ENCODE measurements at regions not wholly inside any gene's neighbourhood (a gene's known extent, or its start where the extent isn't known, plus 50 kb on each side); places are given as distances from the start of the nearest gene placed in this dataset.

DNA sequence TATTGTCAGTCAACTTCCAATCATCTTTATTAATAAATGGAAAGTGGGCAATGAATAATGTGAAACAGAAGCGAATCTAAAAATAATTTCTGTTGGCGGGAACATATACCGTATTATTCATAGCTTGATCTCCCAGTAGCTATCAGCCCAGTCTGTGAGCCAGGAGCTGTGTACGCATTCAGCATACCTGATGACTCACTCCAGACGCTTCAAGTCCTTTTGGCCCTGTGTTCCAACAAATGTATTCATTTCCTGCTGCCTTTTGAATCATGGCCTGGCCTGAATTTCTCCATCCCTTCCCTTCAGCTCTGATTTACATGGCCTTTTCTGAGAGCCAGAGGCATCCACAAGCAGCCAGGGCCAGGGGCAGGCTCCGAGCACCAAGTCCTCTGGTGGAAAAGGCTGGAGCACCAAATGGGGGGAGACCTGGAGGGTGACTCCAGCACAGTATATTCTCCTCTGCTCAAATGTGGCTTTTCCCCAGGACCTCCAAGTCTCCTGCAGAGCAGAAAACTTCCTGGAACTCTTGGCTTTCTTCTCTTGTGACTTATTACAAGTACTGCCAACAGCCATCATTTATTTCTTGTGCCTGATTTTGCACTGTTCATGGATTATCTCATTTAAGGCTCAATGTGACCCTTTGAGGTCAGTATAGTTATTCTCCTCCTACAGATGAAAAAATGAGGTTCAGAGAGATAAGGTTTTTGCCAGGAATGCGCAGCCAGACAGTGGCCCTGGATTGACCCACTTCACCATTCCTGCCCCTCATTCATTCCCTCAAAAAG lies 108.7 kb downstream of the EN1 start:
- DNase-seq (ENCODE audit: low read depth in 2 of 2), result no peak

DNA sequence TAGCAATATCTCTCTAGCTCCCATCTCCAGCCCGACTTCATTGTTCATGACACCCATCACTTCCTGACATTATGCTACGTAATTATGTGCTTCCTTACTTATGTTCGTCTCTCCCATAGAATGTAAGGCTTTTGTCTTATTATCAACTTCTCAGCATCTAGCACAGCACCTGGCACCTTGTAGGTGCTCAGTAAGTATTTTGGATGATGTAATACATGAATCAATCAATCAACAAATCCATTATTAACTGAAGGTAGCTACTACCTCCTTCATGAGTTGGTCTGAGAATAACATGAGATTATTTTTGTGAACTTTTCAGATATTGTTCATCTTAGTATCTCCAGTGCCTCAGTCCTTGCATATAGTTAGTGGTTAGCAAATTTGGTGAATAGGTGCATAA lies 109.3 kb downstream of the EN1 start:
- no peak for DNase-seq (ENCODE audit: low read depth in 2 of 2)

DNA sequence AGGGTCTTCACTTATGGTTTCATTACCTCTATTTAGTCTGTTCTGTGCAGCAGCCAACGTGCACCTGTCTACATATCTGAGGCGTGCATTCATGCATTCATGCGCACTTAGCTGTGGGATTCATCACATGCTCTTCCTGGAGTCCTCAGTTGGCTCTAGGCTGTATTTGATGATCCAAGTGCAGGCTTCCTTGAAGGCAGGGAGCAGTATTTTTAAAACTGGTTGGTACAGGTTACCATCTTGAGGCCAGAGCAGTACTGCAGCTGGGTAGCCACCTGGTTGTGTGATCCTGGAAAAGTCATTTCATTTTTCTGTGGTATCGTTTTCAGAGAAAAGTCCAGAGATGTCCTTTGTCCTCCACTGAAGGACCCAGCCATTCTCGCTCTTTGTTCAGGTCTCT lies 109.8 kb downstream of the EN1 start:
- no peak for DNase-seq (ENCODE audit: low read depth in 2 of 2)

DNA sequence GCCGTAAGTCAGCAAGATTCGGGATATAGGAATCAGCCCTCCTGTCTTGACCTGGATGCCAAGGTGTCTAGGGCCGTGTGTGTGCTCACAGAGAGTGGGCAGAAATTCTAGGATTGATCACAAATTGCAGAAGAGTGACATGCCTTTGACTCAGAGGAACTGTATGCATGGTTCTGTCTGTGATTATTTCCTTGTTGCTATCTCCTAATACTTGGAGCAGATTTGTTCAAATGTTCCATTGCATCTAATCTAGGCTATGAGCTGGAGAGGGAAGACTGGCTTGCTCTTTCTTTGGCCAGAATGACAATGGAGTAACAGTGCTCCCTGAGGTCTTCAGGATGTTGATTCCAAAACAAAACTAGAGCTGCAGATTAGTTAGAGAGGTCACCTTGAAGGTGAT lies 115.0 kb downstream of the EN1 start:
- no peak for DNase-seq (ENCODE audit: low read depth in 2 of 2)

DNA sequence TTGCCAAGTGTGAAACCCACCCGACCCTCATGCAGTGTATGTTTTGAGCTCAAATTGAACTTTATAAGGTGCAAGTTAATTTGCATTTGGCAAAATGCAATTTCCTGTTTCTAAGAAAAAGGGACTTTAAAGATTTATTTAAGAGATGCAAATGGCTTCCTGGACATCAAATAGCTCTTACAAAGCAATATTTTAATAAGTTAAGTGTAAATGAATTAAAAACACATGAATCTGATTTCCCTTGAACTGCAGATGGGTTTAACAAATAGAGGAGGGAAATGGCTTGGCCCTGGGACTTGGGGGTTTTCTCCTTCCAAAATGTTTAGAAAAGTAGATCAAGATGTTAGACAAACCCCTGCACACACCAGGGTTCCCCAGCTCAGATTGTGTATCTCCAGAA lies 116.0 kb downstream of the EN1 start:
- DNase-seq (ENCODE audit: low read depth in 2 of 2), result no peak

DNA sequence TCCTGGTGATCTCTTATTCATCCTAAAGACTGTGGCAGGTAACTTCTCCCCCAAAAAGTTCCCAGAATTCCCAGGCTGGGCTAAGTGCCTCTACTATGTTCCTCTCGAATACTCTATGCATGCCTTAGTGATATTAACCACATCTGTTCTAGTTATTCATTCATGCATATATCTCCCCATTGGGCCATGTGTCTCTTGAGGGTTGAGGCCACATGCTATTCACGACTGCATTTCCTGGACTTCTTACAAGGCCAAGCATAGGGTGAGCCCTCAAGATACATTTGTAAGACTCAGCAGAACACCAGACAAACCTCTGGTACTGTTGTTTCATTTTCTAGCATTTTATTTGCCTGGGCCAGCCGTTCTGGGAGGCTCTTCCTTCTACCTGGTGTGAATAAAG lies 117.0 kb downstream of the EN1 start:
- DNase-seq (ENCODE audit: low read depth in 2 of 2), result no peak

DNA sequence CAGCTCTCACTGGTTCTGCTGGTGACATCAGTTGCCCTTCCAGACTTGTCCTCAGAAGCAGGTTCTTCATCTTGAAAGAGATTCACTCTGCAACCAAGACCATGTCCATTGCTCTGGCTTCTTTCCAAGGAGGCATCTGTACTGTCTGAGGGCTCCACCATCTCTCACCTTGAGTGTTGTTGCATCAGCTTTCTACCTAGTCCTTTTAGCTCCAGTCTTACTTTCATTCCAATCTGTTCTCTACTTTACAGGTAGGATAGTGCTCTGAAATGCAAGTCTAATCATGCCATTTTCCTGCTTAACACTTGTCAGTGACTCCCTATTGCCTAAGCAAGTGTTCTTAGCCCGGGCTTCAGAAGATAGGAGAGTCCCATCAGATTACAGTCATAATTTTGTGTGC lies 117.7 kb downstream of the EN1 start:
- no peak for DNase-seq (ENCODE audit: low read depth in 2 of 2)

DNA sequence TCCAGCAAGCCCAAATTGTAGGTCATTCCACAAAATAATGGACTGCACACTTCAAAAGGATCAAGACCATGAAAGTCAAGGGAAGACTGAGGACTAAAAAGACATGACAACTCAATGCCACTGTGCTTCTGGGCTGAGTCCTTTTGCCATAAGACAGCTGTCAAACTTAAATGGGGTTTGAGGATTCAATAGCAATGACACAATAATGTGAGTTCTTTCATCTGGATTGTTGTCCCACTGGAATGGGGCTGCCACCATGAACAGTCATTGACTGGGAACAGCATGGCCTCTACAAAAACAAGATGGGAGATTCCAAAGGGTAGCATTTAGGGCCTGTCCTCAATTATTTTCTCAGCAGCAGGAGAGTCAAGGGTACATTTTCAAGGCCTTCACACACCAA lies 118.5 kb downstream of the EN1 start:
- DNase-seq (ENCODE audit: low read depth in 2 of 2), result no peak

DNA sequence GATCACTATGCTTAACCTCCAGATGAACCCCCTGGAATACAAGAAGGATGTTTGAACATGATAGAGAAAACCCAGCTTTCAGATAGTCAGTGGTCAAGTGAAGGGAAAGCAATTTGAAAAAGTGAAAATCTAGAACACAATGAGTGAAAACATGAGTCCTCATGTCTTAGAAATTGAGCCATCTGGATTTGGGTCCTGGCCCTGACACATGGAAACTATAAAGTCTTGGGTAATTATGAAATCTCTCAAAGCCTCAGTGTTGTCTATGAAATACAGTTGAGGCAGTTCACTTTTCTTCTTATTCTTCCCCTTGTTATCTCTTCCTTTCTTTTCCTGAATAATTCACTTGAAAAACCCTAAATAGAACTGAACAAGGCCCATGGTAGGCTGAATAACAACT lies 120.6 kb downstream of the EN1 start:
- DNase-seq (ENCODE audit: low read depth in 2 of 2), result no peak

DNA sequence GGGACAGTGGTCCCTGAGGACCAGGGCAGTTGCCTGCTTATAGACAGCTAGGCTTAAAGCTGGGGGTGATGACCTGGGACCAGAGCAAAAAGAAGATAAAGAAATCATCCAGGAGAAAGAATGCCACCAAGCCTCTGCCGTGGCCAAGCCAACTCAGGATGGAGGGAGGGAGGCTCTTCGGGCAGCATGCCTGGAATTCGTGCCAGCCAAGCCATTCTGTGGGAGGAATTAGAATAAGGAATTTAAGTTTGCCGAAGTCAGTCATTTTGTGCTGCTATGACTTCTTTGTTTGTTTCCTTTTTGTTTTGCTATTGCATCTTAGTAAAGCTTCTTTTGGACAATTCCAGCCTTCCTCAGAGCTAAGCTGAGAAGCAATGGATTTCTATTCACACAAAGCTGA lies 124.1 kb downstream of the EN1 start:
- no peak for DNase-seq (ENCODE audit: low read depth in 2 of 2)

DNA sequence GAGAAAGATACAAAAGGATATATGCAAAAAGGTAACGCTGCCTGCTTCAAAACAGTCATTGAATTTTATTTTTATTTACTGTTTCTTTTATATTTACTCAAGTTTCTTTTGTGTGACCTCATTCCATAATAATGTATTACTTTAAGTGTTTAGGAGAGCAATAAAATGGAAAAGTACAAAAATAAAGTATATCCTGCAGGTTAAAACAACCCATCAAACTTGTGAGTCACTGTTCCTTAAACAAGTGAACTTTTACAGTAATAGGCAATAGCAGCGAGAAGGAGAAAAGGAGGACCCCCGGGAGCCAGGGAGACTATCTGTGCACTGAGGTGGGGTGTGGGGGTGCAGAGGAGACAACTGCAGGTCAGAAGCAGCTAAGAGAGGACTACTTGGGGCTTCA lies 124.5 kb downstream of the EN1 start:
- DNase-seq (ENCODE audit: low read depth in 2 of 2), result no peak

DNA sequence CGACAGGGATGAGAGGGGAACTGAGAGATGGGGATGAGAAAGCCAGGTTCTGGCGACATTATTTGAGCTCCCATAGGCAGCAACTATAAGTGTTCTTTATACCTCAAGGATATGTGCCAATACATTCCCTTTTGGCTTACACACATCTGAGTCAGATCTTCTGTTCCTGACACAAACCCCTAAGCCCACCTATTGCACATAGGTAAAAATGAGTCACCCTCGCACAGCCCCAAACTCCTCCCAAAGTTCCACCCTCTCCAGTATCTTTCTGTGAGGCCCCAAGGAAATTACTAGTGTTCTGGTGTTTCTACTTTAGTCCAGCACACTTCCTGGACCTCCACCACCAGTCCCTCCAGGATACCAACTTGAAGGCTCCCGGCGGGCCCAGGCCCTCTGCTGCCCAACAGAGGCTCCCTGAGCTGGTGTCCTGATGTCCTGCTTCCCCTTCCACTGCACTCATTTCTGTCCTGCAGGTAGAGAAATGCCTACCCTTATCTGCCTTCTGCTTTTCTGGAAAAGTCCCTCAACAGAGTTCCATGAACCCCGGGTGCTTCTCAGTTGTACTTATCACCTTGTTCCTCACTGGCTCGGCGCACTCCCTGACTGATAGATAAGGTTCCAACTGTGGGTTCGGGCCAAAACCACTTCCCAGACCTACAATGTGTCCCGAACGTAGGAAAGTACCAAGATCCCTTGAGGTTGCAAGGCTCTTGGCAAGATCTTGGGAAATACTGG lies 125.5 kb downstream of the EN1 start:
- DNase-seq (ENCODE audit: low read depth in 2 of 2), result no peak

DNA sequence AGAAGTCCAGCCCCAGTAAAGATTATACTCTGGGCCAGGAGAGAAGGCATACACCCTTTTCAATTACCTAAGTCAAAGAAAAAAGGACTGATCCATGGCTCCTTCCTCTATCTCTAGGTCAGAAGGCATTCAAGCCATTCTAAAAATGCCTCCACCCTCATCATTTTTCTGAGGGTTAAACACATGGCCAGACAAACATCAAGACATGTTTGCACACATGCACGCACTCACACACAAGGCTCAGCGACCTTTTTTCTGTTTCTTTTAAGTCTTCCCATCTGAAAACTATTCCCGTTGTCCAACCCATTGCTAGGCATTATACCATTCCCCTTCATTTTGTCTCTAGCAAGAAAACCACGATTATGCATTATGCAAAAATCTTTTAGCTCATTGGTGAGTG lies 126.6 kb downstream of the EN1 start:
- DNase-seq (ENCODE audit: low read depth in 2 of 2), result no peak

DNA sequence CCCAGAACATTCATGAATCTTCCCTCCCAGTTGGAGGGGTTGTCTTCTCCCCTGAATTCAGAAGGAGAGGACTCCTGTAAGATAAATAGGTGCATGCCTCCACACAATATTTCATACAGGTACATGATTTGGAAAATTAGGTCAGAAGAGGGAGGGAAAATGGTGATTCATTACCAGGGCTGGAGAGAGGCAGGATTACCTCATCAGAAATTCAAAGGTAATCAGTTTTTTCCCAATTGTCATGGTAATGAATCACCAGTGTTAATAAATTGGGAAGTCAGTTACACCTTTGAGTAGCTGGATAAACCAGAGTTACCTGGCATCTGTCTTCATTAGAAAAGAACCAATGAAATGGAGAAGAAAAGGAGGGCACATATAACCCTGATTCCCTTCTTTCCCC lies 128.5 kb downstream of the EN1 start:
- no peak for DNase-seq (ENCODE audit: low read depth in 2 of 2)

DNA sequence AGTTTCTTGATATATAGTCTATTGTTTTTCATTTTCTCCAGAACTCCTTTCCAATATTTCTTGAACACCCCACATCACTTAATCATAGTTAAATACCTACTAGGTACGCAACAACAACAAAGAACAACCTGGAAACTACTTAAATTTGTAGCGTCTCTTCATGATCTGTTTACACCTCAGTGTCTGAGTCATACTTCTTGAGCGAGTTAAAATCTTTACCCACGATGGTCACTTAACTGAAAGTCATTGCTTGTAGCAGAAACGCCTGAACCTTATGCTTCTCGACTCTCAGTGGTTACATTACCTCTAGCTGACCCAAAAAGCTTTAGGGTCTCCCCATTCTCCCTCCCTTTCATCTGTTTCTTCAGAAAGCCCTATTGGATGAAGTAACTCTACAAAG lies 131.3 kb downstream of the EN1 start:
- no peak for DNase-seq (ENCODE audit: low read depth in 2 of 2)

DNA sequence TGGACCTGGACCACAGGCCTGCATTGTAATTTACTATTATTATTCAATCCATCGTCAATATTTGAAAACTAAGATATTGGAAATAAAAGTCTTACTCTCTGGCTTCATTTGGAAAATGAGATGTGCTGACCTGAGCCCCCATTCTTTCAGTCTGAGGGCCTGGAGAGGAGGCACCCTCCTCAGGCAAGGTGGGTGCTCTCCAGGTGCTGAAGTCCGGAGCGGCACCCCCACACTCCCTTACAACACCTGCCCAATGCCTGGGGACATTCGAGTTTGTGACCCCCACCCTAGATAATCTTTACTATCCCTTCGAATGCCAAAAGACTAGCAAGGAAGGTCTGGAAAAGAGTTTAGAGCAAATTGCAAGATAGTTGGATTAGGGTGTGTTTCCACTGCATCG lies 133.3 kb downstream of the EN1 start:
- no peak for DNase-seq (ENCODE audit: low read depth in 2 of 2)

DNA sequence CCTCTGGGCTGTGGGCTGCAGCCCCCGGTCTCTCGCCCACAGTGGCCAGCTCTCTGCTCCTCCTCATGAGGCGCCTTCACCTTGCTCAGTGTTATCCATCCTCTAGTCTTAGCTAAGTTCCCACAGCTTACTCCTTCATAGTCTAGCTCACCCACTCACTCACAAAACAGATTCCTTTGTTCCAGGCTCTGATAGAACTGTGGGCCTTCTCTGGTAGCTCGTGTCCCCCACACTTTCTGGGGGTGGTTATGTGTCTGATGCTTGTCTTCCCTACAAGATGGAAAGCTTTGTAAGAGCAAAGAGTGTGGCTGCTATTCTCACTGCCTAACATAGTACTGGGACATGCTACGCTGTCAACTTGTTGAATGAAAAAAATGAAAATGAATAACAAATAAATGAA lies 135.8 kb downstream of the EN1 start:
- no peak for DNase-seq (ENCODE audit: low read depth in 2 of 2)

DNA sequence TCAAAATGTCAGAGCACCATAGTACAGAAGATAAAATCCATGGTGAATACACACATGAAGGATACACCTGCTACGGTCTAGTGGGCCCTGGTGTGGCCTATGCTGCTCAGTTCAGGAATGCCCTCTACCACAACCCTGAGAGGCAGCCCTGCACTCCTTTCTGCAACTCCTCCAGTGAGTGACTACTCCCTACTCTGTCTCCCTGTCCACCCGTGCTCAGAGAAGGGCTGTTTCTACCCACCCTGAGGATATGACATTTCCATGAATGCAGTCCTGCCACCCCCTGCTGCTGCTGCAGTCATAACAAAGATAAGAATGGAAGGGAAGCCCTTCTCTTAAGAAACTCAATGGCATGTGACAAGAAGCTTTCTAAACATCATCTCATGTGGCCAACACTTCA lies 137.0 kb downstream of the EN1 start:
- no peak for DNase-seq (ENCODE audit: low read depth in 2 of 2)

DNA sequence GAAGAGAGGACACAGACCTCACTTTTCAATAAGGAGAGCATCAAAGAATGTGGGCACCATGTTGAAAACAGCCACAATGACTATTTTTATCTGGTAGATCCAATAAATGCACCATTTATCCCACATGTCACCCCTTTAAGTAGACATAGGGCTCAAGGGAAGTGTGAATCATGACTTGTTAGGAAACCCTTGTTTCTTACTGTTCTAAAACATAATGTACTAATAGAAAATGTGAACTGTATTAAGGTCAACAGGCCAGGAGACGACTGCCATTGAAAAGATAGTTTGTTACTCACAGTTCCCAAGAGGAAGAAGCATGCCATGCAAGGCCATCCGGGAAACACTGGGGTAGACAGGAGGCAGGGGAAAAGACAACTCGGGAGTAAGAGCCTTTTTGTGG lies 137.7 kb downstream of the EN1 start:
- DNase-seq (ENCODE audit: low read depth in 2 of 2), result no peak

DNA sequence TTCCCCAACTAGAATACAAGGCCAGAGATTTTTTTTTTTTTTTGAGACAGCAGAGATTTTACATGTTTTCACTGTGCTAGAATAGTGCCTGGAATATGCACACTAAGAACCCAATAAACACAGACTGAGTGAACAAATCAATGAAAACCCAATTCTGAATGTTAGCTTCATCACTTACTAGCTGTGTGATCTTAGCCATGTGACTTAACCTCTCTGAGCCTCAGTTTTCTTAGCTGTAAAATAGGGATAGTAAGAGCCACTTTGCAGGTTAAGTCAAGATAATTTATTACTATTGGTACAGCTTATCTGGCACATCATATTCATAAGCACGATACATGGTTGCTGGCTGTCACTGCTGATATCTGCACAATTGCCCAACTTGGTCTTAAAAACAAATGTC lies 140.6 kb downstream of the EN1 start:
- no peak for DNase-seq (ENCODE audit: low read depth in 2 of 2)

DNA sequence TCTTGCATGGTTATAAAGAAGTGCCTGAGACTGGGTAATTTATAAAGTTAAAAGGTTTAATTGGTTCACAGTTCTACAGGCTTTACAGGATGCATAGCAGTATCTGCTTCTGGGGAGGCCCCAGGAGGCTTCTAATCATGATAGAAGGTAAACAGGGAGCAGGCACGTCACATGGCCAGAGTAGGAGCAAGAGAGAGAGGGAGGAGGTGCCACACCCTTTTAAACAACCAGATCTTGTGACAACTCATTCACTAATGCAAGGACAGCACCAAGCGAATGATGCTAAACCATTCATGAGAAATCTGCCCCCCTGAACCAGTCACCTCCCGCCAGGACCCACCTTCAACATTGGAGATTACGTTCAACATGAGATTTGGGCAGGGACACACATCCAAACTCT lies 141.1 kb downstream of the EN1 start:
- no peak for DNase-seq (ENCODE audit: low read depth in 2 of 2)

DNA sequence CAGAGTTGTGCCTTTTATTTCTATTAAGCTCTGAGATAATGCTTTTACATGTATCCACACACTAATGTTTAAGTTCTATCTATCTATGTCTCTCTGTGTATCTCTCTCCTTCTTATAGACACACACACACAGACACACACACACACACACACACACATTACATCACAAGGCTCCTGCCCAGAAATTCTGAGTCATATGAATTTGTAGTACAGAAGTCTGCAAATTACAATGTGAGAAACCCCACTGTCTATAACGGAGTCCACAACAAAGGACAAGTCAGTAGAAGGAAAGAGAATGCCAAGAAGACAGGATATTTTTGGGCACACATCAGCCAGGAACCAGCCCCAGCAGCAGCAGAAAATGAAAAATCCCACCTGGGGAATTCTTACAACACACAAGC lies 142.4 kb downstream of the EN1 start:
- no peak for DNase-seq (ENCODE audit: low read depth in 2 of 2)

DNA sequence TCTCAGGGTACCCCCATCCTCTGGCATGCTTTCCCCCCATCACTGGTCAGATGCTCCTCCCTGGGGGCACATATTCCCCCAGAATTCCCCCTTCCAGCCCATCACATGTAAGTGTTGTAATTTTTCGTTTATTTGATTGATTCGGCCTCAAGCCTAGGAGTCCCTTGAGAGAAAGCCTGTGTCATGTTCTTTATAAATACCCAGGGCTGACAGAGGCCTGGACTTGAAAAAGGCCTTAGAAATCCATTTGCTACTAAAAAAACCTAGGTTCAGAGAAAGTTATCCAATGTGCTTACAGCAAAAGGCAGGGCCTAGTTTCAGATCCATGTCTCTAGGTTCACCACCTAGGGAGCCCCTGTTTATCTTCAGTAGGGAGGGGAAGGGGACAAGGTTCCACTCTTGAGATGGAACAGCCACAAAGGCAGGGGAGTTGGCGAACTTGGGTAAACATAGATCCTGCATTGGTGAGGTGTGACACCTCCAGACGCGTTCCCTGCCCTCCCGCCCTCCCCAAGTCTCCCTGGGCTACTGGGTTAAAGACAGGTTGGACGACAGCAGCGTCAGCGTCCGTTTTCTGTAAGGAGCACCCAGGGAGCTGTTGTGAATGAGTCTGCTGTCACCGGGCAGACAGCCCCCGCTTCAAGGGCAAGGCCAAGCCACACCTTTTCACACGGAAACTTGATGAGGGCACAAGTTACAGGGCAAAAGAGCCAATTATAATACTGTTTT lies 147.8 kb downstream of the EN1 start:
- no peak for DNase-seq (ENCODE audit: low read depth in 2 of 2)

Measured in stimulated activated CD8-positive, alpha-beta memory T cell treated with anti-CD3 and anti-CD28 coated beads, Interleukin-7, amount 100 ng/mL, for 4 hours (primary cell).